Loucy (cell line): ENCODE measurements at regions not wholly inside any gene's neighbourhood (a gene's known extent, or its start where the extent isn't known, plus 50 kb on each side); places are given as distances from the start of the nearest gene placed in this dataset.

Experiments used
- CTCF ChIP-seq: fragments of 200-600 bp; sonication (generic); conservative IDR thresholded peaks from 2 replicates; pipeline ENCODE4 v1.5.1; 2014; ENCODE audit warnings: mild to moderate bottlenecking, antibody characterized with exemption, low read length
- EZH2phosphoT487 ChIP-seq: fragments of 200-600 bp; IDR thresholded peaks from 2 replicates; pipeline ENCODE4 v1.6.1; 2018; ENCODE audit warnings: antibody characterized with exemption, mild to moderate bottlenecking, moderate library complexity, borderline replicate concordance

- TF ChIP-seq CTCF: no peak
- TF ChIP-seq EZH2phosphoT487: no peak
These were observed 619.3 kb upstream of the ZNF608 start for GRCh38 chr5:125365747-125366146.
